ENCODE measurements at regions not wholly inside any gene's neighbourhood (a gene's known extent, or its start where the extent isn't known, plus 50 kb on each side); places are given as distances from the start of the nearest gene placed in this dataset.
A peak's percentile ranks its signal among the peaks of the same experiment; 100 is the strongest.

- peaks cover 58% of the 10 kb centered on the region for H3K4me1 ChIP-seq
- H3K9me3 ChIP-seq = no peaks in the 10 kb centered on the region
- intact Hi-C loops (cut with DNase I) = no loop called here
- 8 to 21% methylated on average over 6 of the region's 6 CpGs for WGBS, 2 donors
- no peaks in the 10 kb centered on the region for H3K27me3 ChIP-seq
- H3K4me3 ChIP-seq = no peak overlapping the region
- peak; percentile 42 for ATAC-seq
- no peaks in the 10 kb centered on the region for H3K36me3 ChIP-seq (replicated peaks in 1 of 2; ENCODE audit: insufficient read depth in 1 of 2, low read depth in 2 of 2)
- peak; percentile 19 to 58 (median 40) for DNase-seq
- TF ChIP-seq CTCF (IDR thresholded peaks at IDR 0.05) = no peak
- TF ChIP-seq POLR2A (IDR thresholded peaks at IDR 0.05) = no peak
- peak overlapping the region; percentile 82 to 93 (median 88) for H3K27ac ChIP-seq
Observed at GRCh38 chr5:115457571-115457970, 87.0 kb downstream of the FEM1C start.

GRCh38 chr5:115456539-115457040 is 88.0 kb downstream of the FEM1C start:
- DNase-seq (no peak), ATAC-seq (no peak)
- Histone ChIP-seq H3K4me3 (no peak overlapping the region), H3K4me1 (peaks cover 68% of the 10 kb centered on the region), H3K36me3 (replicated peaks in 1 of 2; ENCODE audit: insufficient read depth in 1 of 2, low read depth in 2 of 2) (no peaks in the 10 kb centered on the region), H3K27me3 (no peaks in the 10 kb centered on the region), H3K27ac (peak overlapping the region; percentile 39 to 93 (median 88)), H3K9me3 (no peaks in the 10 kb centered on the region)
- intact Hi-C loops (cut with DNase I) = no loop called here
- 47 to 65% methylated on average over 7 of the region's 7 CpGs for WGBS, 2 donors
- no peak for TF ChIP-seq POLR2A (IDR thresholded peaks at IDR 0.05)
- no peak for TF ChIP-seq CTCF (IDR thresholded peaks at IDR 0.05)

- Histone ChIP-seq H3K36me3 (replicated peaks in 1 of 2; ENCODE audit: insufficient read depth in 1 of 2, low read depth in 2 of 2) (no peaks in the 10 kb centered on the region), H3K9me3 (no peaks in the 10 kb centered on the region), H3K27ac (peak overlapping the region in 3 of 4 donors; percentile 84 to 93 (median 91)), H3K4me1 (peaks cover 74% of the 10 kb centered on the region), H3K4me3 (no peak overlapping the region), H3K27me3 (no peaks in the 10 kb centered on the region)
- intact Hi-C loops (cut with DNase I) = no loop called here
- WGBS, 2 donors = 78 to 79% methylated on average over 4 of the region's 4 CpGs
- no peak for DNase-seq
- TF ChIP-seq CTCF (IDR thresholded peaks at IDR 0.05) = no peak
- no peak for TF ChIP-seq POLR2A (IDR thresholded peaks at IDR 0.05)
- no peak for ATAC-seq
Observed at GRCh38 chr5:115456056-115456455, 88.5 kb downstream of the FEM1C start.

GRCh38 chr5:115455301-115455707 is 89.3 kb downstream of the FEM1C start:
- ATAC-seq = peak; percentile 22
- intact Hi-C loops (cut with DNase I) = no loop called here
- Histone ChIP-seq H3K4me1 (peaks cover 81% of the 10 kb centered on the region), H3K27me3 (no peaks in the 10 kb centered on the region), H3K4me3 (no peak overlapping the region), H3K36me3 (replicated peaks in 1 of 2; ENCODE audit: insufficient read depth in 1 of 2, low read depth in 2 of 2) (no peaks in the 10 kb centered on the region), H3K27ac (peak overlapping the region in 3 of 4 donors; percentile 5 to 93 (median 91)), H3K9me3 (no peaks in the 10 kb centered on the region)
- 53 to 71% methylated on average over 6 of the region's 6 CpGs for WGBS, 2 donors
- no peak for TF ChIP-seq POLR2A (IDR thresholded peaks at IDR 0.05)
- TF ChIP-seq CTCF (IDR thresholded peaks at IDR 0.05) = no peak
- peak; percentile 19 to 60 (median 44) for DNase-seq

All from body of pancreas (tissue), 4 donors.